ENCODE measurements at regions not wholly inside any gene's neighbourhood (a gene's known extent, or its start where the extent isn't known, plus 50 kb on each side); places are given as distances from the start of the nearest gene placed in this dataset.

- no peak for TF ChIP-seq MYC (IDR thresholded peaks at IDR 0.05; ENCODE audit: borderline replicate concordance, low read length)
- no peak for TF ChIP-seq BCL3 (IDR thresholded peaks at IDR 0.05)
- no peak for TF ChIP-seq FOSL2 (IDR thresholded peaks at IDR 0.05)
- no peak for TF ChIP-seq FOSL2 (CRISPR knock-in tag; IDR thresholded peaks at IDR 0.05)
- TF ChIP-seq CTCF (IDR thresholded peaks at IDR 0.05) = no peak
- no peak for TF ChIP-seq USF2 (IDR thresholded peaks at IDR 0.05)
- TF ChIP-seq JUN (IDR thresholded peaks at IDR 0.05) = no peak
- TF ChIP-seq REST (IDR thresholded peaks at IDR 0.05) = no peak
- TF ChIP-seq SMC3 (IDR thresholded peaks at IDR 0.05) = no peak
- TF ChIP-seq ELK1 (IDR thresholded peaks at IDR 0.05; ENCODE audit: low read depth, low read length) = no peak
- no peak for TF ChIP-seq POLR2A (IDR thresholded peaks at IDR 0.05; ENCODE audit: low read length)
- no peak for TF ChIP-seq ZFP36 (IDR thresholded peaks at IDR 0.05; ENCODE audit: borderline replicate concordance, partially characterized antibody)
- TF ChIP-seq SREBF2 (IDR thresholded peaks at IDR 0.05) = no peak
- no peak for TF ChIP-seq BHLHE40 (IDR thresholded peaks at IDR 0.05; ENCODE audit: low read depth, low read length)
- TF ChIP-seq JUNB (IDR thresholded peaks at IDR 0.05) = no peak
These were observed 118.3 kb upstream of the ELL2 start for GRCh38 chr5:96079962-96080361.

Data from A549 (cell line).